Fibroblast of skin of back (primary cell): ENCODE measurements at regions not wholly inside any gene's neighbourhood (a gene's known extent, or its start where the extent isn't known, plus 50 kb on each side); places are given as distances from the start of the nearest gene placed in this dataset.
A peak's percentile ranks its signal among the peaks of the same experiment; 100 is the strongest.
"Not testable (repeated sequence)": the region's sequence is repeated elsewhere in the genome, so short reads cannot be mapped to it uniquely, and the experiment has no call there.

Experiments
- DNase-seq: peaks from one replicate; pipeline ENCODE4 v3.0.0-alpha.2; 2013

GRCh38 chr14:88064841-88065240 lies 59.9 kb downstream of the GPR65 start:
- DNase-seq: no peak

GRCh38 chr14:88069677-88070076 lies 64.7 kb downstream of the GPR65 start:
- DNase-seq: no peak

GRCh38 chr14:88075269-88075981 lies 70.5 kb downstream of the GPR65 start:
- no peak for DNase-seq

GRCh38 chr14:88078525-88078924 lies 73.6 kb downstream of the GPR65 start:
- DNase-seq: peak; percentile 1

GRCh38 chr14:88079624-88080023 lies 74.7 kb downstream of the GPR65 start:
- no peak for DNase-seq

GRCh38 chr14:88085736-88086135 lies 80.8 kb downstream of the GPR65 start:
- no peak for DNase-seq

- DNase-seq: no peak
These were observed 84.5 kb downstream of the GPR65 start for GRCh38 chr14:88089445-88089844.

- no peak for DNase-seq
These were observed 87.6 kb downstream of the GPR65 start for GRCh38 chr14:88092529-88092928.

- DNase-seq: no peak
These were observed 90.9 kb downstream of the GPR65 start for GRCh38 chr14:88095791-88096190.

- no peak for DNase-seq
These were observed 93.2 kb downstream of the GPR65 start for GRCh38 chr14:88098163-88098562.

- DNase-seq: no peak
These were observed 99.8 kb downstream of the GPR65 start for GRCh38 chr14:88104710-88105109.

GRCh38 chr14:88106377-88106776 lies 101.4 kb downstream of the GPR65 start:
- no peak for DNase-seq

GRCh38 chr14:88127669-88128068 lies 122.7 kb downstream of the GPR65 start:
- not testable (repeated sequence) for DNase-seq

GRCh38 chr14:88128816-88129215 lies 123.9 kb downstream of the GPR65 start:
- DNase-seq: no peak

- DNase-seq: peak; percentile 96
These were observed 124.5 kb downstream of the GPR65 start for GRCh38 chr14:88129306-88130056.

- DNase-seq: no peak
These were observed 125.1 kb downstream of the GPR65 start for GRCh38 chr14:88130057-88130432.
